HG03457 (cell line): ENCODE measurements at regions not wholly inside any gene's neighbourhood (a gene's known extent, or its start where the extent isn't known, plus 50 kb on each side); places are given as distances from the start of the nearest gene placed in this dataset.

Source experiments
- ATAC-seq: cut with Tn5 transposase; IDR thresholded peaks from one replicate; pipeline ENCODE4 v1.9.1; 2021; ENCODE audit warnings: moderate number of reproducible peaks; ENCODE audit not compliant: unreplicated experiment

GRCh38 chr1:58312971-58313563, 233.5 kb downstream of the OMA1 start:
- ATAC-seq = no peak

GRCh38 chr1:58312461-58312860, 234.1 kb downstream of the OMA1 start:
- ATAC-seq = no peak

- ATAC-seq = no peak
Observed at GRCh38 chr1:58310881-58311280, 235.6 kb downstream of the OMA1 start.

- no peak for ATAC-seq
Observed at GRCh38 chr1:58310469-58310868, 236.1 kb downstream of the OMA1 start.

GRCh38 chr1:58308206-58308605, 238.3 kb downstream of the OMA1 start:
- ATAC-seq = no peak

GRCh38 chr1:58307431-58307830, 239.1 kb downstream of the OMA1 start:
- no peak for ATAC-seq

GRCh38 chr1:58305622-58306021, 240.9 kb downstream of the OMA1 start:
- ATAC-seq = no peak

- ATAC-seq = no peak
Observed at GRCh38 chr1:58304346-58304975, 242.1 kb downstream of the OMA1 start.

- no peak for ATAC-seq
Observed at GRCh38 chr1:58303841-58304240, 242.7 kb downstream of the OMA1 start.

GRCh38 chr1:58293388-58293787, 253.1 kb downstream of the OMA1 start:
- ATAC-seq = no peak

GRCh38 chr1:58290685-58291372, 255.7 kb downstream of the OMA1 start:
- ATAC-seq = no peak

- ATAC-seq = no peak
Observed at GRCh38 chr1:58288624-58289142, 257.8 kb downstream of the OMA1 start.

- no peak for ATAC-seq
Observed at GRCh38 chr1:58287894-58288623, 258.5 kb downstream of the OMA1 start.

- ATAC-seq = no peak
Observed at GRCh38 chr1:58284225-58284510, 262.4 kb downstream of the OMA1 start.

- ATAC-seq = no peak
Observed at GRCh38 chr1:58283388-58284224, 262.9 kb downstream of the OMA1 start.

GRCh38 chr1:58282623-58283387, 263.7 kb downstream of the OMA1 start:
- ATAC-seq = no peak

- ATAC-seq = no peak
Observed at GRCh38 chr1:58266242-58266641, 280.3 kb downstream of the OMA1 start.

GRCh38 chr1:58264462-58264861, 282.1 kb downstream of the OMA1 start:
- ATAC-seq = no peak

- ATAC-seq = no peak
Observed at GRCh38 chr1:58262702-58263101, 283.8 kb downstream of the OMA1 start.

- ATAC-seq = no peak
Observed at GRCh38 chr1:58258082-58258481, 288.4 kb downstream of the OMA1 start.
